B cell (primary cell): ENCODE measurements at regions not wholly inside any gene's neighbourhood (a gene's known extent, or its start where the extent isn't known, plus 50 kb on each side); places are given as distances from the start of the nearest gene placed in this dataset.

Experiments
- ATAC-seq: fragments of 200-7000 bp; cut with Tn5 transposase; one replicate; pipeline ENCODE4 v1.10.0; 2021; ENCODE audit warnings: low read depth, mild to moderate bottlenecking, moderate number of reproducible peaks, moderate library complexity
- CTCF ChIA-PET: fragments of 350-600 bp; sonication (Branson Sonifier 250); formaldehyde crosslinking; loops from one replicate; lab custom pipeline; 2021; ENCODE audit warnings: antibody characterized with exemption, inconsistent platforms; lab: Charles Lee
- POLR2A ChIA-PET: fragments of 350-600 bp; sonication (Branson Sonifier 250); formaldehyde crosslinking; loops from one replicate; lab custom pipeline; 2021; ENCODE audit warnings: antibody characterized with exemption; lab: Charles Lee
- DNase-seq: peaks from one replicate; pipeline ENCODE4 v3.0.0; 2013
- H2AFZ ChIP-seq: 2 replicates; pipeline ENCODE4 v1.6.1; 2012; ENCODE audit warnings: mild to moderate bottlenecking, low read depth, low read length; ENCODE audit not compliant: insufficient read depth, poor library complexity, severe bottlenecking
- H3K27ac ChIP-seq, 2 donors: 1 replicate in 1 of 2; 2 replicates in 1 of 2; pipeline ENCODE4 v1.5.1; 2012 to 2013; ENCODE audit warnings: low read length in 2 of 2, mild to moderate bottlenecking in 2 of 2, moderate library complexity in 1 of 2
- H3K27me3 ChIP-seq, 4 experiments: fragments of 200-600 bp in 1 of 4; sonication (generic) in 1 of 4; replicated peaks in 1 of 4; 1 replicate in 2 of 4; 2 replicates in 2 of 4; pipeline versions ENCODE4 v1.6.1 to v1.7.0; 2013 to 2016; ENCODE audit warnings: low read length in 3 of 4, mild to moderate bottlenecking in 2 of 4, mixed read lengths in 1 of 4, moderate library complexity in 1 of 4; ENCODE audit not compliant: insufficient read depth in 4 of 4, control insufficient read depth in 3 of 4; ENCODE audit errors: control extremely low read depth in 1 of 4
- H3K36me3 ChIP-seq, 2 experiments: replicated peaks in 1 of 2; 1 replicate in 1 of 2; 2 replicates in 1 of 2; pipeline versions ENCODE4 v1.6.1 to v1.7.1; 2013; ENCODE audit warnings: low read length in 1 of 2; ENCODE audit not compliant: insufficient read depth in 2 of 2, control insufficient read depth in 1 of 2; ENCODE audit errors: control extremely low read depth in 1 of 2, extremely low read depth in 1 of 2
- H3K4me1 ChIP-seq, 2 donors: fragments of 200-600 bp in 1 of 2; sonication (generic) in 1 of 2; 1 replicate in 1 of 2; 2 replicates in 1 of 2; pipeline versions ENCODE4 v1.5.1 to v1.6.1; 2013 to 2017; ENCODE audit warnings: low read length in 2 of 2; ENCODE audit not compliant: control insufficient read depth in 2 of 2, insufficient read depth in 2 of 2
- H3K4me2 ChIP-seq: replicated peaks from 2 replicates; pipeline ENCODE3; 2012; ENCODE audit warnings: mild to moderate bottlenecking, low read depth, low read length; ENCODE audit not compliant: poor library complexity, severe bottlenecking
- H3K4me3 ChIP-seq, 5 experiments: fragments of 200-600 bp in 1 of 5; sonication (generic) in 1 of 5; 1 replicate in 3 of 5; 2 replicates in 2 of 5; pipeline versions ENCODE4 v1.5.1 to v1.7.0; 2011 to 2016; ENCODE audit warnings: low read length in 4 of 5, mild to moderate bottlenecking in 4 of 5, low read depth in 2 of 5, control low read depth in 1 of 5, moderate library complexity in 1 of 5; ENCODE audit not compliant: insufficient read depth in 1 of 5; ENCODE audit errors: control extremely low read depth in 1 of 5, extremely low read depth in 1 of 5
- H3K79me2 ChIP-seq: fragments of 200-600 bp; sonication (generic); one replicate; pipeline ENCODE4 v1.6.0; 2016; ENCODE audit warnings: low read length; ENCODE audit not compliant: control insufficient read depth, insufficient read depth
- H3K9ac ChIP-seq: fragments of 200-600 bp; sonication (generic); 2 replicates; pipeline ENCODE4 v1.6.1; 2017; ENCODE audit warnings: mild to moderate bottlenecking, low read length, moderate library complexity
- H3K9me3 ChIP-seq, 3 donors: one replicate each; pipeline versions ENCODE4 v1.6.1 to v1.7.1; 2013; ENCODE audit warnings: low read length in 2 of 3; ENCODE audit not compliant: control insufficient read depth in 2 of 3, insufficient read depth in 1 of 3; ENCODE audit errors: control extremely low read depth in 1 of 3
- H4K20me1 ChIP-seq: 2 replicates; pipeline ENCODE4 v1.6.0; 2012; ENCODE audit warnings: mild to moderate bottlenecking, low read length; ENCODE audit not compliant: insufficient read depth, control insufficient read depth, poor library complexity, severe bottlenecking
- H3K27ac Mint-ChIP-seq: one replicate; pipeline ENCODE4 v1.8.0; 2021; ENCODE audit warnings: mixed read lengths
- H3K27me3 Mint-ChIP-seq: one replicate; pipeline ENCODE4 v1.8.0; 2021; ENCODE audit warnings: mixed read lengths
- H3K4me1 Mint-ChIP-seq: one replicate; pipeline ENCODE4 v1.8.0; 2021; ENCODE audit warnings: mixed read lengths
- H3K4me3 Mint-ChIP-seq: one replicate; pipeline ENCODE4 v1.8.0; 2021; ENCODE audit warnings: mixed read lengths
- H3K9me3 Mint-ChIP-seq: one replicate; pipeline ENCODE4 v1.8.0; 2022; ENCODE audit warnings: mixed read lengths; ENCODE audit not compliant: insufficient read depth
- EZH2 ChIP-seq: IDR thresholded peaks from 2 replicates; pipeline ENCODE4 v1.6.1; 2012; ENCODE audit warnings: borderline replicate concordance, low read depth, mild to moderate bottlenecking, moderate library complexity, low read length; ENCODE audit not compliant: insufficient read depth, poor library complexity, severe bottlenecking
- WGBS: methylation state at CpG from one replicate; pipeline ENCODE4 v1.1.5; 2013; ENCODE audit warnings: missing lambda C conversion rate; ENCODE audit not compliant: insufficient coverage; 5-methylcytosine and 5-hydroxymethylcytosine counted together
- intact Hi-C: fragments of 100-400 bp; cut with micrococcal nuclease; formaldehyde crosslinking; loops from one replicate; pipeline ENCODE4 v1.10.0; 2022
- TF ChIP-seq, protein P1 (sequence below): fragments of 200-600 bp; IDR thresholded peaks from one replicate; pipeline ENCODE4 v1.8.0; 2022; ENCODE audit warnings: antibody characterized with exemption, mild to moderate bottlenecking

DNA sequence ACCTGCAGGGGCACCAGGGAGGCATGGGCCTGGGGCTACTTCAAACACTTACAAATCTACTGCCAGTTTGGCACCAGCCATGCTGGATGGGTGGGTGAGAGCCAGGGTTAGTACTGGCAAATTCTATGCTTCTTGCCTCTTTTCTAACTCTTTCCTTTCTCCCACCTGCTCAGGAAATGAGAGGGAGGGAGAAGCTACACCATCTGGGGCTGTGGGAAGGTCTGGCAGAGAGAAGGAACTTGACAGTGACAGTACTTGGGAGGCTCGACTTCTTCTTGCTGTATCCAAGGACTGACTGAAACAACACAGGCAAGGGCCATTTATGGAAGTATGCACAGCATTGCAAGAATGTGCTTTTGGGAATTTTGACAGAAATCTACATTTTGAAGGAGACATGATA lies 149.6 kb upstream of the DYRK2 start:
- no peaks in the 10 kb centered on the region for H3K79me2 ChIP-seq
- 0% methylated on average over 1 of the region's 1 CpG for WGBS
- POLR2A ChIA-PET, result no interaction called here
- no peaks in the 10 kb centered on the region for H3K27me3 ChIP-seq
- H3K4me1 ChIP-seq, result no peaks in the 10 kb centered on the region
- H3K36me3 ChIP-seq, result no peaks in the 10 kb centered on the region
- ATAC-seq (no peak), DNase-seq (no peak)
- CTCF ChIA-PET, result no interaction called here
- H4K20me1 ChIP-seq, result no peaks in the 10 kb centered on the region
- H3K4me1 Mint-ChIP-seq, result no peaks in the 10 kb centered on the region
- H2AFZ ChIP-seq, result no peak overlapping the region
- H3K27ac ChIP-seq, result no peak overlapping the region
- H3K27me3 Mint-ChIP-seq, result no peaks in the 10 kb centered on the region
- TF ChIP-seq, protein P1, sequence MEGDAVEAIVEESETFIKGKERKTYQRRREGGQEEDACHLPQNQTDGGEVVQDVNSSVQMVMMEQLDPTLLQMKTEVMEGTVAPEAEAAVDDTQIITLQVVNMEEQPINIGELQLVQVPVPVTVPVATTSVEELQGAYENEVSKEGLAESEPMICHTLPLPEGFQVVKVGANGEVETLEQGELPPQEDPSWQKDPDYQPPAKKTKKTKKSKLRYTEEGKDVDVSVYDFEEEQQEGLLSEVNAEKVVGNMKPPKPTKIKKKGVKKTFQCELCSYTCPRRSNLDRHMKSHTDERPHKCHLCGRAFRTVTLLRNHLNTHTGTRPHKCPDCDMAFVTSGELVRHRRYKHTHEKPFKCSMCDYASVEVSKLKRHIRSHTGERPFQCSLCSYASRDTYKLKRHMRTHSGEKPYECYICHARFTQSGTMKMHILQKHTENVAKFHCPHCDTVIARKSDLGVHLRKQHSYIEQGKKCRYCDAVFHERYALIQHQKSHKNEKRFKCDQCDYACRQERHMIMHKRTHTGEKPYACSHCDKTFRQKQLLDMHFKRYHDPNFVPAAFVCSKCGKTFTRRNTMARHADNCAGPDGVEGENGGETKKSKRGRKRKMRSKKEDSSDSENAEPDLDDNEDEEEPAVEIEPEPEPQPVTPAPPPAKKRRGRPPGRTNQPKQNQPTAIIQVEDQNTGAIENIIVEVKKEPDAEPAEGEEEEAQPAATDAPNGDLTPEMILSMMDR, result no peak
- TF ChIP-seq EZH2, result no peak
- no peak overlapping the region for H3K4me3 Mint-ChIP-seq
- H3K4me2 ChIP-seq, result no peak overlapping the region
- H3K9ac ChIP-seq, result no peak overlapping the region
- intact Hi-C loops, result no loop called here
- H3K9me3 ChIP-seq, result no peaks in the 10 kb centered on the region
- no peak overlapping the region for H3K27ac Mint-ChIP-seq
- H3K9me3 Mint-ChIP-seq, result no peaks in the 10 kb centered on the region
- no peak overlapping the region for H3K4me3 ChIP-seq

GRCh38 chr12:67501362-67501761 lies 147.2 kb upstream of the DYRK2 start:
- DNase-seq (no peak), ATAC-seq (no peak)
- H3K27me3 ChIP-seq, result no peaks in the 10 kb centered on the region
- H3K79me2 ChIP-seq, result no peaks in the 10 kb centered on the region
- no peaks in the 10 kb centered on the region for H3K4me1 Mint-ChIP-seq
- CTCF ChIA-PET, result no interaction called here
- H3K4me3 ChIP-seq, result no peak overlapping the region
- no peaks in the 10 kb centered on the region for H3K9me3 Mint-ChIP-seq
- no peak overlapping the region for H3K27ac Mint-ChIP-seq
- intact Hi-C loops, result loop anchor here (10.0 kb wide), 1 partner anchor 47 kb away; no protein-coding TSS in a partner anchor
- H3K9ac ChIP-seq, result no peak overlapping the region
- no peak overlapping the region for H2AFZ ChIP-seq
- no peaks in the 10 kb centered on the region for H3K36me3 ChIP-seq
- no peak overlapping the region for H3K4me2 ChIP-seq
- H3K4me1 ChIP-seq, result no peaks in the 10 kb centered on the region
- no peaks in the 10 kb centered on the region for H4K20me1 ChIP-seq
- no peaks in the 10 kb centered on the region for H3K27me3 Mint-ChIP-seq
- no peaks in the 10 kb centered on the region for H3K9me3 ChIP-seq
- TF ChIP-seq EZH2, result no peak
- TF ChIP-seq, protein P1, result no peak
- H3K27ac ChIP-seq, result no peak overlapping the region
- no peak overlapping the region for H3K4me3 Mint-ChIP-seq
- WGBS, result no CpG with 5 or more reads among the region's 2 CpGs
- POLR2A ChIA-PET, result no interaction called here
